Large intestine (tissue), 3 donors: ENCODE measurements at regions not wholly inside any gene's neighbourhood (a gene's known extent, or its start where the extent isn't known, plus 50 kb on each side); places are given as distances from the start of the nearest gene placed in this dataset.
"Not testable (repeated sequence)": the region's sequence is repeated elsewhere in the genome, so short reads cannot be mapped to it uniquely, and the experiment has no call there.

Experiments
- DNase-seq, 2 donors: peaks; one replicate each; pipeline versions ENCODE4 v3.0.0 to v3.0.0-alpha.2; 2013
- H3K27ac ChIP-seq: one replicate; pipeline ENCODE4 v1.5.1; 2013; ENCODE audit warnings: low read length
- H3K27me3 ChIP-seq: 2 replicates; pipeline ENCODE4 v1.6.1; 2013; ENCODE audit warnings: low read length; ENCODE audit not compliant: control insufficient read depth, insufficient read depth
- H3K36me3 ChIP-seq: 2 replicates; pipeline ENCODE4 v1.6.1; 2013; ENCODE audit warnings: low read length; ENCODE audit not compliant: control insufficient read depth, insufficient read depth
- H3K4me1 ChIP-seq: one replicate; pipeline ENCODE4 v1.6.1; 2013; ENCODE audit warnings: low read length; ENCODE audit not compliant: control insufficient read depth, insufficient read depth
- H3K4me3 ChIP-seq: one replicate; pipeline ENCODE4 v1.5.1; 2013; ENCODE audit warnings: low read length
- H3K9me3 ChIP-seq: one replicate; pipeline ENCODE4 v1.6.1; 2013; ENCODE audit warnings: mild to moderate bottlenecking, low read depth, low read length, moderate library complexity; ENCODE audit not compliant: control insufficient read depth
- WGBS: methylation state at CpG from one replicate; pipeline ENCODE4 v1.1.5; 2013; ENCODE audit warnings: low lambda C conversion rate; ENCODE audit not compliant: insufficient coverage; 5-methylcytosine and 5-hydroxymethylcytosine counted together

DNA sequence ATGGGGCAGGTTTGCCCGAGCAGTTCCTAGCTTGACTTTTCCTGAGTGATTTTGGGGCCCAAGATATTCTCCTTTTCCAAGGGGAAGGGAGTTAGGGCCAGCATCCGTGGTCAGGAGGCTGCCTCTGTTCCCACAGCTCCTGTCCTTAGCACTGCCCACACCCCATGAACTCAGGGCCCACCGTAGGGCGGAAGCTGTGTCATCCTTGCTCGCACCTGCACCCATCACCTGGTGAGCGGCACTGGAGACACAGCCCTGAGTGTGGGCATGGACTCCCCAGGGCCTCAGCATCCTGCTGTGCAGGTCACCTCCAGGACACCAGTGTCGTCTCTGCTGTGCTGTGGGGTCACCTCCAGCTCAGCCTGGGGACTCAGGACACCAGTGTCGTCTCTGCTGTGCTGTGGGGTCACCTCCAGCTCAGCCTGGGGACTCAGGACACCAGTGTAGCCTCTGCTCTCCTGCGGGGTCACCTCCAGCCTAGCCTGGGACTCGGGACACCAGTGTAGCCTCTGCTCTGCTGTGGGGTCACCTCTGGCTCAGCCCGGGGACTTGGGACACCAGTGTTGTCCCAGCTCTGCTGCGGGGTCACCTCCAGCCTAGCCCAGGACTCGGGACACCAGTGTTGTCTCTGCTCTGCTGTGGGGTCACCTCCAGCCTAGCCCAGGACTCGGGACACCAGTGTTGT, 322.9 kb downstream of the ADGRD1 start:
- H3K9me3 ChIP-seq = no peaks in the 10 kb centered on the region
- H3K4me1 ChIP-seq = peaks cover 5% of the 10 kb centered on the region
- no CpG with 5 or more reads among the region's 14 CpGs for WGBS
- no peak overlapping the region for H3K4me3 ChIP-seq
- H3K27me3 ChIP-seq = peaks cover 15% of the 10 kb centered on the region
- DNase-seq = no peak
- H3K36me3 ChIP-seq = no peaks in the 10 kb centered on the region
- H3K27ac ChIP-seq = no peak overlapping the region

DNA sequence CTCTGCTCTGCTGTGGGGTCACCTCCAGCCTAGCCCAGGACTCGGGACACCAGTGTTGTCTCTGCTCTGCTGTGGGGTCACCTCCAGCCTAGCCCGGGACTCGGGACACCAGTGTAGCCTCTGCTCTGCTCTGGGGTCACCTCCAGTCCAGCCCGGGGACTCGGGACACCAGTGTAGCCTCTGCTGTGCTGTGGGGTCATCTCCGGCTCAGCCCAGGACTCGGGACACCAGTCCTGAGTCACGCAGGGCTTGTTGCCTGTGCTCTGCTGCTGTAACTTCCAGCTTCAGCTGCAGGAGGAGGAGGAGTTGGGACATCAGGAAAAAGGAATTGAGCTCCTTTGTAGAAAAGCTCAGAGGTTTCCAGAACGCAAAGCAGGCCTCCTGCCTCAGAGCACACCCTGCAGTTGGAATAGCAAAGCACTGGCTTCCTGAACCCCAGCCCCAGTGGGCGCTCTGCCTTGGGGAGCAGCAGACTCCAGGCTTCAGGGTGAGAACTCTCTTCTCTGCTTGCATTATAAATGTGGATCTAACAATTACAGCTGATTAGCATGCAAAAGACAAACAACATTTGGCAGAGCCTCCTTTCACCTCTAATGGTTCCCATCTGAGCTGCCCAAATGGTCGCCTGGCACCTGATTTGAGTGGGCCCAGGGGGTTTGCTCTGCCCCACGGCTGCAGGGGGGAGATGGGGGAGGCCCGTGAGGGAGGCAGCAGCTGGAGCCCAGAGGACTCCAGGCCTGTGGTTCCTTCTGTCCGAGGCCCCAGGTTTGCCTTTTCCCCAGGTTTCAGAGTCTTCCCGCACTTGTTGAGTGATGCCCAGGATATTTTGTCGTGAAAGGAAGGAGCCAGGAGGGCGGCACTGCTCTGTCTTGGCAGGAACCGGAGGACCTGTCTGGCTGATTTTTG, 323.7 kb downstream of the ADGRD1 start:
- H3K4me1 ChIP-seq, DNase-seq, H3K27ac ChIP-seq, H3K36me3 ChIP-seq, H3K9me3 ChIP-seq, H3K4me3 ChIP-seq: not testable (repeated sequence)
- H3K27me3 ChIP-seq = peaks cover 15% of the 10 kb centered on the region
- no CpG with 5 or more reads among the region's 18 CpGs for WGBS

GRCh38 chr12:131278451-131279115, 324.9 kb downstream of the ADGRD1 start:
- no CpG with 5 or more reads among the region's 22 CpGs for WGBS
- not testable (repeated sequence) for H3K4me1 ChIP-seq, DNase-seq, H3K36me3 ChIP-seq, H3K9me3 ChIP-seq, H3K27ac ChIP-seq, H3K4me3 ChIP-seq
- peaks cover 15% of the 10 kb centered on the region for H3K27me3 ChIP-seq

- DNase-seq = no peak
- WGBS = no CpG with 5 or more reads among the region's 13 CpGs
- H3K27ac ChIP-seq = no peak overlapping the region
- H3K27me3 ChIP-seq = peaks cover 15% of the 10 kb centered on the region
- no peaks in the 10 kb centered on the region for H3K9me3 ChIP-seq
- no peaks in the 10 kb centered on the region for H3K4me1 ChIP-seq
- H3K36me3 ChIP-seq = no peaks in the 10 kb centered on the region
- H3K4me3 ChIP-seq = no peak overlapping the region
Measured at GRCh38 chr12:131279281-131279921, 325.7 kb downstream of the ADGRD1 start.

GRCh38 chr12:131280426-131280825, 326.7 kb downstream of the ADGRD1 start:
- Histone ChIP-seq H3K27me3 (peaks cover 13% of the 10 kb centered on the region), H3K4me1 (no peaks in the 10 kb centered on the region), H3K9me3 (no peaks in the 10 kb centered on the region), H3K27ac (no peak overlapping the region), H3K4me3 (no peak overlapping the region), H3K36me3 (no peaks in the 10 kb centered on the region)
- DNase-seq = no peak
- no CpG with 5 or more reads among the region's 9 CpGs for WGBS

- DNase-seq = no peak
- Histone ChIP-seq H3K27me3 (peaks cover 7% of the 10 kb centered on the region), H3K27ac (no peak overlapping the region), H3K4me3 (no peak overlapping the region), H3K9me3 (no peaks in the 10 kb centered on the region), H3K36me3 (no peaks in the 10 kb centered on the region), H3K4me1 (no peaks in the 10 kb centered on the region)
- WGBS = no CpG with 5 or more reads among the region's 11 CpGs
Measured at GRCh38 chr12:131281016-131281415, 327.3 kb downstream of the ADGRD1 start.

GRCh38 chr12:131282292-131283080, 328.8 kb downstream of the ADGRD1 start:
- Histone ChIP-seq H3K27me3 (peaks cover 6% of the 10 kb centered on the region), H3K4me1 (no peaks in the 10 kb centered on the region), H3K36me3 (no peaks in the 10 kb centered on the region), H3K27ac (no peak overlapping the region), H3K9me3 (no peaks in the 10 kb centered on the region), H3K4me3 (no peak overlapping the region)
- WGBS = no CpG with 5 or more reads among the region's 33 CpGs
- no peak for DNase-seq

GRCh38 chr12:131283191-131283861, 329.6 kb downstream of the ADGRD1 start:
- Histone ChIP-seq H3K27me3 (peaks cover 3% of the 10 kb centered on the region), H3K27ac (no peak overlapping the region), H3K4me1 (no peaks in the 10 kb centered on the region), H3K36me3 (no peaks in the 10 kb centered on the region), H3K9me3 (no peaks in the 10 kb centered on the region), H3K4me3 (no peak overlapping the region)
- no peak for DNase-seq
- WGBS = no CpG with 5 or more reads among the region's 11 CpGs
